ENCODE measurements at regions not wholly inside any gene's neighbourhood (a gene's known extent, or its start where the extent isn't known, plus 50 kb on each side); places are given as distances from the start of the nearest gene placed in this dataset.

- intact Hi-C loops (cut with DNase I): no loop called here
- ATAC-seq (no peak), DNase-seq (no peak)
- Histone ChIP-seq H3K36me3 (ENCODE audit: insufficient read depth in 1 of 2, low read depth in 1 of 2) (peaks cover 0 to 2% of the 10 kb centered on the region in 2 donors), H3K27me3 (ENCODE audit: insufficient read depth in 3 of 3, low read length in 2 of 3) (no peaks in the 10 kb centered on the region), H3K9me3 (no peaks in the 10 kb centered on the region), H3K4me3 (no peak overlapping the region), H3K4me1 (no peaks in the 10 kb centered on the region), H3K27ac (no peak overlapping the region)
- 57 to 77% (median 61%) methylated on average over 1 of the region's 1 CpG for WGBS, 3 donors
- no peak for TF ChIP-seq CTCF (IDR thresholded peaks at IDR 0.05)
Observed at GRCh38 chr12:58761308-58761707, 159.0 kb downstream of the LRIG3 start.

- ATAC-seq: no peak
- Histone ChIP-seq H3K9me3 (no peaks in the 10 kb centered on the region), H3K27me3 (ENCODE audit: insufficient read depth in 3 of 3, low read length in 2 of 3) (no peaks in the 10 kb centered on the region), H3K4me3 (no peak overlapping the region), H3K27ac (no peak overlapping the region), H3K4me1 (no peaks in the 10 kb centered on the region), H3K36me3 (ENCODE audit: insufficient read depth in 1 of 2, low read depth in 1 of 2) (peaks cover 0 to 3% of the 10 kb centered on the region in 2 donors)
- intact Hi-C loops (cut with DNase I): no loop called here
- WGBS, 3 donors: 58 to 74% (median 60%) methylated on average over 6 of the region's 6 CpGs
- TF ChIP-seq CTCF (IDR thresholded peaks at IDR 0.05): no peak
- peak in 1 of 2 donors; percentile 18 for DNase-seq
Observed at GRCh38 chr12:58764100-58764953, 156.0 kb downstream of the LRIG3 start.

GRCh38 chr12:58765076-58765475 lies 155.2 kb downstream of the LRIG3 start:
- no peak for DNase-seq
- Histone ChIP-seq H3K36me3 (ENCODE audit: insufficient read depth in 1 of 2, low read depth in 1 of 2) (peaks cover 0 to 3% of the 10 kb centered on the region in 2 donors), H3K4me1 (no peaks in the 10 kb centered on the region), H3K9me3 (no peaks in the 10 kb centered on the region), H3K27ac (no peak overlapping the region), H3K27me3 (ENCODE audit: insufficient read depth in 3 of 3, low read length in 2 of 3) (no peaks in the 10 kb centered on the region), H3K4me3 (no peak overlapping the region)
- intact Hi-C loops (cut with DNase I): no loop called here
- TF ChIP-seq CTCF (IDR thresholded peaks at IDR 0.05): no peak
- WGBS, 3 donors: 66 to 70% (median 69%) methylated on average over 2 of the region's 2 CpGs
- no peak for ATAC-seq

- DNase-seq (no peak), ATAC-seq (no peak)
- 56 to 65% (median 58%) methylated on average over 4 of the region's 4 CpGs for WGBS, 3 donors
- Histone ChIP-seq H3K36me3 (ENCODE audit: insufficient read depth in 1 of 2, low read depth in 1 of 2) (peaks cover 0 to 3% of the 10 kb centered on the region in 2 donors), H3K27ac (no peak overlapping the region), H3K27me3 (ENCODE audit: insufficient read depth in 3 of 3, low read length in 2 of 3) (no peaks in the 10 kb centered on the region), H3K4me1 (no peaks in the 10 kb centered on the region), H3K9me3 (no peaks in the 10 kb centered on the region), H3K4me3 (no peak overlapping the region)
- intact Hi-C loops (cut with DNase I): no loop called here
- TF ChIP-seq CTCF (IDR thresholded peaks at IDR 0.05): no peak
Observed at GRCh38 chr12:58765653-58766512, 154.4 kb downstream of the LRIG3 start.
